Omental fat pad (tissue), 3 donors: ENCODE measurements at regions not wholly inside any gene's neighbourhood (a gene's known extent, or its start where the extent isn't known, plus 50 kb on each side); places are given as distances from the start of the nearest gene placed in this dataset.
A peak's percentile ranks its signal among the peaks of the same experiment; 100 is the strongest.
"Not testable (repeated sequence)": the region's sequence is repeated elsewhere in the genome, so short reads cannot be mapped to it uniquely, and the experiment has no call there.

Source experiments
- ATAC-seq: fragments of 150-250 bp; one replicate; pipeline ENCODE4 v1.9.1; 2016; ENCODE audit warnings: mild to moderate bottlenecking, moderate library complexity; ENCODE audit not compliant: low FRiP score
- DNase-seq: peaks from one replicate; pipeline ENCODE4 v3.0.0-alpha.2; 2019; ENCODE audit warnings: low spot score
- CTCF ChIP-seq, 3 donors: fragments of 450-650 bp; IDR thresholded peaks; one replicate each; pipeline ENCODE4 v1.5.1; 2016 to 2017; ENCODE audit warnings: antibody characterized with exemption in 3 of 3, mild to moderate bottlenecking in 3 of 3, moderate library complexity in 2 of 3

DNA sequence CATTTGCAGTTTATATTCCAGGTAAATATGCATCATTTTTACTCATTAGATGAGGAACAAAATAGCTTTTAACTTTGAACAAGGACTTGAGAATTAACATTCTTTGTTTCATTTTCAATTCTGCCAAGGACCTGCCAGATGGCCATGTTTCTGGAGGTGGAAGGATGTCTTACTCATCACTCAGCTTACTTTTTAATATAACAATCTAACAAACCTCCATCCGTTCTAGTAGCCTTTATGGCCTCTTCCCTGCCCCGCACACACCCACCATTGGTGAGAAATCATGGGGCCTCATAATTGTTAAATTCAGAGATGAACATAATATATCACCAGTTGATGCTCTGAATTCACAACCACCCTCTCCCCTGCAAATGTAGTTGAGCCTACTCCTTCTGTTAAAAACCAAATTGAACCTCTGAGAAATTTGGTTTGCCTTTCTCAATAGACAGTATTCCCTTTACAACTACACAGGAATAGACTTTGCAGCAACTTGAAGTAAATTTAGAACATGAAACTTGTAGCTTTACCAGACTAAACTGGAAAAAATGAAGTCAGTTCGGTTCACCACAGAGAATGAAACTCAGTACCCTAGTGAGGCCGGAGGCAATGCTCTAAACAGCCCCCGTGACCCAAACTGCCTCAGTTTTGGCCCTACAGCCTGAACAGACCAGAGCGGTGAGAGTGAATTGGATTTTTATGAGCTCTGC, 50.1 kb upstream of the ACSL4 start:
- TF ChIP-seq CTCF (IDR thresholded peaks at IDR 0.05): no peak
- ATAC-seq: no peak
- no peak for DNase-seq

DNA sequence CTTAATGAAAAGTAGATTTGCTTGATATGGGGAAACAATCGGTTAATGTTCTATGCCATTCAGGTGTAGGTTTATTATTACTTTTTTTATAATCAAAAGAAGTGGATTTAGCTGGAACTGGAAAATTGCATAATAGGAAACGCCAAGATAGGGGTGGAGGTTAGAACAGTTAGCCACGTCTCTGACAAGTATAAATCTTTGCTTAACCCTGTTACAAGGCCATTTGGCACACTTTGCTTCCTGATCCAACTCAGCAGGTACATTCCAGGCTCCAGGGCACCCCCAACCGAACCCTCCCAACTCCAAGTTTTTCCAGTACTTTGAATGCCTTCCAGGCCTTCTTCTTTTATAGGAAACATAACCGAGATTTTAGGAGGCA, 50.6 kb upstream of the ACSL4 start:
- TF ChIP-seq CTCF (IDR thresholded peaks at IDR 0.05): no peak
- ATAC-seq (peak; percentile 93), DNase-seq (no peak)

DNA sequence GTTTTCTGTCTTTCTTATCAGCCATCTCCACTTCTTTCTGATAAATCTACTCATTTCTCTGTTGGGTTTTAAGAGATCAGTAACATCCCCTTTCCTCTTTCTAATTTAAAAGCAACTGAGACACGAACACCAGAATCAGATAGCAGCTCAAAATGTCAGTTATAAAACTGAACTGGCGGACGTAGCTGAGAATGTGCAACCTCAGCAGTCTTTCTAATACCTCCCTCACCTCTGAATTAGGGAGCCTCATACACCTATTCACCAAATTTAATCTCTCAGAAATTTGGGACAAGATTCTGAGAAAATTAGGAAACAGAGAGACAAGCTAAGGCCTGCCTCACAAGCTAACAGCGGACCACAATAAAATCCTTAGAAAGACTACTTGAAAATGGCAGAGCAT, 52.0 kb upstream of the ACSL4 start:
- ATAC-seq (no peak), DNase-seq (no peak)
- no peak for TF ChIP-seq CTCF (IDR thresholded peaks at IDR 0.05)

DNA sequence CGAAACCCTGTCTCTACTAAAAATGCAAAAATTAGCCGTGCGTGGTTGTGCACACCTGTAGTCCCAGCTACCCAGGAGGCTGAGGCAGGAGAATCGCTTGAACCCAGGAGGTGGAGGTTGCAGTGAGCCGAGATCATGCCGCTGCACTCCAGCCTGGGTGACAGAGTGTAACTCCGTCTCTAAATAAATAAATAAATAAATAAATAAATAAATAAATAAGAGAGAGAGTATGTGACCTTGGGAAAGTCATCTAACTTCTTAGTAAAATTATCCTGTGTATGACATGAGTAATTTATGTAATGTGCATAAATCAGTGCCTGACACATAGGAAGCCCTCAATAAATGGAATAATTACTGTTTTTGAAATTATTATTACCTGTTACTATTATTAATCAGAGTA, 57.5 kb upstream of the ACSL4 start:
- ATAC-seq, DNase-seq: not testable (repeated sequence)

DNA sequence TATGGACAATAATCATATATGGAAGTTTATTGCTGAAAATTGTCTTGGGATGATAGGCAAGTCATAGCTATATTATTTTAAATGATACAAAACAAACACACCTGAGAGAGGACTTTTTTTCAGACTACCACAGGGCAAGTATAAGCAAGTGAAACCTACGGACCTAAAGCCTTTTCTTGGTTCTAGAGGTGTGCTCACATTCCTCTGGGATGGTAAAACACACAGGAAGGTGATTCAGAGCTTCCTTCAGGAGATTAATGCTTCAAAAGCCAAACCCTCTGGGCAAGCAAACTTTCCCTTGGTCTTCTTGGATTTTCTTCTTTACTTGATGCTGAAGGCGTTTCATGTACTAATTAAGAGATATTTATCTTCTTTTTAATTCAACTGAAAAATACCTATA, 60.1 kb upstream of the ACSL4 start:
- no peak for DNase-seq
- ATAC-seq: no peak
- TF ChIP-seq CTCF (IDR thresholded peaks at IDR 0.05): no peak

GRCh38 chrX:109795682-109796081, 62.6 kb upstream of the ACSL4 start:
- no peak for TF ChIP-seq CTCF (IDR thresholded peaks at IDR 0.05)
- no peak for ATAC-seq

GRCh38 chrX:109797311-109797975, 64.4 kb upstream of the ACSL4 start:
- DNase-seq (no peak), ATAC-seq (peak; percentile 57)
- no peak for TF ChIP-seq CTCF (IDR thresholded peaks at IDR 0.05)

More at GRCh38 chrX:109795682-109796081, 62.6 kb upstream of the ACSL4 start:
- no peak for DNase-seq
